ENCODE measurements at regions not wholly inside any gene's neighbourhood (a gene's known extent, or its start where the extent isn't known, plus 50 kb on each side); places are given as distances from the start of the nearest gene placed in this dataset.

DNA sequence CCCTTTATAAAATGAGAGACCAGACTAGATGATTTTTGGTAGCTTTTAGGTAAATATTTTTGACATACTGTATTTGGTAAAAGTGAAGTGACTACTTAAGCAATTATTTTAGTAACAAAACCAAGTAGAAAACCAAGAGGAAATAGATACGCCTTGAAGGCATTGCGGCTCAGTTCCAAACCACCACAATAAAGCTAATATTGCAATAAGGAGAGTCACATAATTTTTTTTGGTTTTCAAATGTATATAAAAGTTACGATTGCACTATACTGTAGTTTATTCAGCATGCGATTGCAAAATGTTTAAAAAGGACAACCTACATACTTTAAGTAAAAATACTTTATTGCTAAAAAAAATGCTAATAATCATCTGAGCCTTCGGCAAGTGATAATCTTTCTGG lies 581.7 kb upstream of the POT1 start:
- no peak overlapping the region for H3K4me3 ChIP-seq (replicated peaks in 1 of 2; ENCODE audit: low read depth in 2 of 2, low read length in 2 of 2)
- TF ChIP-seq, protein P1, sequence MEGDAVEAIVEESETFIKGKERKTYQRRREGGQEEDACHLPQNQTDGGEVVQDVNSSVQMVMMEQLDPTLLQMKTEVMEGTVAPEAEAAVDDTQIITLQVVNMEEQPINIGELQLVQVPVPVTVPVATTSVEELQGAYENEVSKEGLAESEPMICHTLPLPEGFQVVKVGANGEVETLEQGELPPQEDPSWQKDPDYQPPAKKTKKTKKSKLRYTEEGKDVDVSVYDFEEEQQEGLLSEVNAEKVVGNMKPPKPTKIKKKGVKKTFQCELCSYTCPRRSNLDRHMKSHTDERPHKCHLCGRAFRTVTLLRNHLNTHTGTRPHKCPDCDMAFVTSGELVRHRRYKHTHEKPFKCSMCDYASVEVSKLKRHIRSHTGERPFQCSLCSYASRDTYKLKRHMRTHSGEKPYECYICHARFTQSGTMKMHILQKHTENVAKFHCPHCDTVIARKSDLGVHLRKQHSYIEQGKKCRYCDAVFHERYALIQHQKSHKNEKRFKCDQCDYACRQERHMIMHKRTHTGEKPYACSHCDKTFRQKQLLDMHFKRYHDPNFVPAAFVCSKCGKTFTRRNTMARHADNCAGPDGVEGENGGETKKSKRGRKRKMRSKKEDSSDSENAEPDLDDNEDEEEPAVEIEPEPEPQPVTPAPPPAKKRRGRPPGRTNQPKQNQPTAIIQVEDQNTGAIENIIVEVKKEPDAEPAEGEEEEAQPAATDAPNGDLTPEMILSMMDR (IDR thresholded peaks at IDR 0.05; ENCODE audit: low read depth, low read length): no peak
- DNase-seq (ENCODE audit: low read depth in 2 of 2): no peak

DNA sequence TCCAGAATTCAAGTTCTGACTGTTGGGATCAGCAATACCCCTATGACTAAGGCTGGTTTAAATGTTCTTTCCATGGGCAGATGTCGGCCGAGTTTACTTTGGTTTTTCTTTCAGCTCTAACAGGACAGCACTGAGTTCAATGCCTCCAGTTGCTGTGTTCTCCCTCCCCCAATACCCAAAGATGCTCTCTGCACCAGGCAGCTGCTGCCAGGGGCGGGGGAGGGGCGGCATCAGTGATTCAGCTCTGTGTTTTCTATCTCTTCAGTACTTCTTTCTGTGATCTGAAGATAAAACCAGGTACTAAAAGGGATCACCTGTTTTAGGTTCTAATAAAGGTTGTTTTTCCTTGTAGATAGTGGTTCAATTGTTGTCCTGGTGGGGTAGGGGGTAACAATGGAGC lies 576.7 kb upstream of the POT1 start:
- TF ChIP-seq, protein P1 (IDR thresholded peaks at IDR 0.05; ENCODE audit: low read depth, low read length): no peak
- DNase-seq (ENCODE audit: low read depth in 2 of 2): no peak
- H3K4me3 ChIP-seq (replicated peaks in 1 of 2; ENCODE audit: low read depth in 2 of 2, low read length in 2 of 2): no peak overlapping the region

DNA sequence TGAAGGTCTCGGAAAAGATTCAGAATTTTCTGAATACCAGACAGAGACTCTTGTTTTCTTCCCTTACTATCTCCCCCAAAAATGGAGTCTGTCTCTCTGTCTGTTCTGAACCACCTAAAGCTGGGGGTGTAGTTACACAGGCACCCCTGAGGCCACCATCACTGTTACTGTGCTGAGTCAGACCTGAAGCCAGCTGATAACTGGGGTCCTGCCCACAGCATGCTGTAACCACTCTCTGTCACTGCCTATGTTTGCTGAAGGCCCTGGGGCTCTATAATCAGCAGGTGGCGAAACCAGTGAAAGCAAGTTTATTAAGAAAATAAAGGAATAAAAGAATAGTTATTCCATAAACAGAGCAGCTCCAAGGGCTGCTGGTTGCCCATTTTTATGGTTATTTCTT lies 575.2 kb upstream of the POT1 start:
- no peak overlapping the region for H3K4me3 ChIP-seq (replicated peaks in 1 of 2; ENCODE audit: low read depth in 2 of 2, low read length in 2 of 2)
- DNase-seq (ENCODE audit: low read depth in 2 of 2): no peak
- TF ChIP-seq, protein P1 (IDR thresholded peaks at IDR 0.05; ENCODE audit: low read depth, low read length): no peak

DNA sequence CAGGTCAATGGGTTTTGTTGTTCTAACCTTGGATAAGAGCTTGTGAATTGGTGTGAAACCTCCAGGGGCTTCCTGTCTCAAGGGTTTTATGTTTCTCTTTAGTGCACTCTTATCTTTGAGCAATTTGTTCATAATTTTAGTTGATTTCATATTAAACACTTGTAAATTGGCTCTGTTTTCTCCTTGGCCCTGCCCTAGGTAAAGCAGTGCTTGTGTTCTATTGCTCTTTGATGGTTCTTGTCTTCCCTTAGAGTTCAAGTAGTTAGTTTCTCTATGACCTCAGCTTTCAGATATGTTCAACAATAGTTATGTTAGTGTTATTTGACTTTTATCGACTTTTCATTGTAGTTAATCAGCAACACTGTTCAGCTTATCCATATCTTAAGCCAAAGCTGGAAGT lies 566.4 kb upstream of the POT1 start:
- TF ChIP-seq, protein P1 (IDR thresholded peaks at IDR 0.05; ENCODE audit: low read depth, low read length): no peak
- DNase-seq (ENCODE audit: low read depth in 2 of 2): no peak
- H3K4me3 ChIP-seq (replicated peaks in 1 of 2; ENCODE audit: low read depth in 2 of 2, low read length in 2 of 2): no peak overlapping the region

DNA sequence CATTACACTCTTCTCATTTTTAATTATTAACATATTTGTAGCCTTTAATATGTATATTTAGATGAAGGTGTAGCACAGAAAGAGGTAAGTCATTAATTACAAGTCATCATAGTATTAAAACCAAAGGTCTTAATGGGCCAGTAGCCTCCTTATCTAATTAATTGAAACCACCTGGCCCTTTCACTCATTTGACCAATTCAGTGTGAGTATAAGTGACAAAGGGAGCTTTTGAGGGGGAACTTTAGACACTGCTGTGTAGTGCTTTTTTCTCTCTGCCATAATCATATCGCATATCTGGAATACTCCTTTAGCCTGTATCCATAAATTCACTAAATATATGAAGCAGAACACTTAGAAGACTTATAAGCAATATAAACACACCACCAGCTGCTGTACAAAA lies 562.9 kb upstream of the POT1 start:
- DNase-seq (ENCODE audit: low read depth in 2 of 2): no peak
- TF ChIP-seq, protein P1 (IDR thresholded peaks at IDR 0.05; ENCODE audit: low read depth, low read length): no peak
- H3K4me3 ChIP-seq (replicated peaks in 1 of 2; ENCODE audit: low read depth in 2 of 2, low read length in 2 of 2): no peak overlapping the region

DNA sequence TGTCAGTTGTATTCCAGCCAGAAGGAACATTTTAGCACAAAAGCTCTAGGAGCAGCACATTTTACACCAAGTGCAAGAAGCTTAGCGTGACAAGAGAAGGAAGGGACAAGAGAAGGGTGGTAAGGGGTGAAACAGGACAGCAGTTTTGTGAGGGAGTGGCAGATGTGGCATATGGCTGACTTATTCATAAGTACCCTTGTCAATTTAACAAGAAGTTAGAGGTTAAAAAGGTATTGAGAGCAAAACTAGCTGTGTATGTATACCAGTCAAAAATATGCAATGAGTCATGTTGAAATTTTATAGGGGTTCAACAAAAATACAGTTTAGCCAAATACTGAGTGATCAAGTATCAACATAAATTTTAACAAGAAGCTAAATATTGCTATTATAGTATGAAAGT lies 561.5 kb upstream of the POT1 start:
- H3K4me3 ChIP-seq (replicated peaks in 1 of 2; ENCODE audit: low read depth in 2 of 2, low read length in 2 of 2): no peak overlapping the region
- DNase-seq (ENCODE audit: low read depth in 2 of 2): peak in 1 of 2 donors; percentile 0
- TF ChIP-seq, protein P1 (IDR thresholded peaks at IDR 0.05; ENCODE audit: low read depth, low read length): no peak

DNA sequence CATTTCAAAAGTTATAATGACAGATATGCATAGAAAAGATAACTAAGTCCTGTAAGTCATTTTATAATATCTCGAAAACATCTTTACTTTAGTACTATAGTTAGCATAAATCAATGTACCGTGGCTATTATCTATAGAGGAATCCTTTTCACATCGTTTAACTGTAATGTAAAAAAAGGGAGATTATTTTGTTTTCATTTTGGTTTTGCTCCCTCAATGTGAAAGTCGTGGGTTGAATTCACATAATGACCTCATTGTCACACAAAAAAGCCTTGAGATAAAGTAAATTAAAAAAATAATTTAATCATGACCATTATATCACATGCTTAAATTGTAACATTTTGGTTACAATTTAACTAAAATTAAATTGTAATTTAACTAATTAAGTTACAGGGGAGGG lies 560.5 kb upstream of the POT1 start:
- TF ChIP-seq, protein P1 (IDR thresholded peaks at IDR 0.05; ENCODE audit: low read depth, low read length): no peak
- no peak for DNase-seq (ENCODE audit: low read depth in 2 of 2)
- no peak overlapping the region for H3K4me3 ChIP-seq (replicated peaks in 1 of 2; ENCODE audit: low read depth in 2 of 2, low read length in 2 of 2)

Measured in cardiac fibroblast (primary cell).